Common myeloid progenitor, CD34-positive (primary cell): ENCODE measurements at regions not wholly inside any gene's neighbourhood (a gene's known extent, or its start where the extent isn't known, plus 50 kb on each side); places are given as distances from the start of the nearest gene placed in this dataset.
A peak's percentile ranks its signal among the peaks of the same experiment; 100 is the strongest.
"Not testable (repeated sequence)": the region's sequence is repeated elsewhere in the genome, so short reads cannot be mapped to it uniquely, and the experiment has no call there.

ENCODE experiments used
- CTCF ChIA-PET: fragments of 350-600 bp; sonication (Branson Sonifier 250); formaldehyde crosslinking; loops from one replicate; lab custom pipeline; 2021; ENCODE audit warnings: antibody characterized with exemption; lab: Charles Lee
- POLR2A ChIA-PET: fragments of 350-600 bp; sonication (Branson Sonifier 250); formaldehyde crosslinking; loops from one replicate; lab custom pipeline; 2021; ENCODE audit warnings: antibody characterized with exemption; lab: Charles Lee
- DNase-seq, 3 donors: peaks; one replicate each; pipeline versions ENCODE4 v3.0.0 to v3.0.0-alpha.2; 2013
- H3K27ac ChIP-seq, 2 experiments: 1 replicate in 1 of 2; 2 replicates in 1 of 2; pipeline ENCODE4 v1.7.0; 2013; ENCODE audit warnings: inconsistent platforms in 2 of 2, low read length in 2 of 2, mild to moderate bottlenecking in 2 of 2, low read depth in 1 of 2, moderate library complexity in 1 of 2; ENCODE audit not compliant: severe bottlenecking in 2 of 2, insufficient read depth in 1 of 2, poor library complexity in 1 of 2
- H3K27me3 ChIP-seq, 5 experiments: replicated peaks in 2 of 5; 1 replicate in 3 of 5; 2 replicates in 2 of 5; pipeline versions ENCODE4 v1.6.1 to v1.7.0; 2013; ENCODE audit warnings: low read length in 4 of 5, mild to moderate bottlenecking in 2 of 5, moderate library complexity in 2 of 5, inconsistent platforms in 1 of 5; ENCODE audit not compliant: insufficient read depth in 5 of 5, control insufficient read depth in 4 of 5
- H3K36me3 ChIP-seq, 4 experiments: 1 replicate in 2 of 4; 2 replicates in 2 of 4; pipeline versions ENCODE4 v1.6.1 to v1.7.0; 2013; ENCODE audit warnings: low read length in 3 of 4, control low read depth in 1 of 4, mild to moderate bottlenecking in 1 of 4; ENCODE audit not compliant: control insufficient read depth in 4 of 4, insufficient read depth in 4 of 4
- H3K4me1 ChIP-seq, 4 experiments: 1 replicate in 3 of 4; 2 replicates in 1 of 4; pipeline versions ENCODE4 v1.6.1 to v1.7.1; 2013; ENCODE audit warnings: low read length in 3 of 4, mild to moderate bottlenecking in 3 of 4, control low read depth in 1 of 4, inconsistent platforms in 1 of 4, moderate library complexity in 1 of 4; ENCODE audit not compliant: control insufficient read depth in 4 of 4, insufficient read depth in 4 of 4; ENCODE audit errors: control extremely low read depth in 1 of 4
- H3K4me3 ChIP-seq, 7 experiments: 1 replicate in 4 of 7; 2 replicates in 3 of 7; pipeline versions ENCODE4 v1.5.1 to v1.7.0; 2013; ENCODE audit warnings: mild to moderate bottlenecking in 7 of 7, low read length in 6 of 7, moderate library complexity in 6 of 7, inconsistent platforms in 2 of 7, low read depth in 2 of 7, control low read depth in 1 of 7; ENCODE audit not compliant: insufficient read depth in 4 of 7, control insufficient read depth in 1 of 7; ENCODE audit errors: extremely low read depth in 1 of 7
- H3K9me3 ChIP-seq, 5 experiments: 1 replicate in 4 of 5; 2 replicates in 1 of 5; pipeline versions ENCODE4 v1.6.1 to v1.7.1; 2013; ENCODE audit warnings: low read length in 4 of 5, mild to moderate bottlenecking in 2 of 5, inconsistent platforms in 1 of 5, low read depth in 1 of 5, moderate library complexity in 1 of 5; ENCODE audit not compliant: control insufficient read depth in 4 of 5, insufficient read depth in 2 of 5; ENCODE audit errors: control extremely low read depth in 1 of 5
- WGBS: methylation state at CpG from one replicate; pipeline ENCODE4 v1.1.5; 2013; ENCODE audit not compliant: insufficient coverage; 5-methylcytosine and 5-hydroxymethylcytosine counted together

DNA sequence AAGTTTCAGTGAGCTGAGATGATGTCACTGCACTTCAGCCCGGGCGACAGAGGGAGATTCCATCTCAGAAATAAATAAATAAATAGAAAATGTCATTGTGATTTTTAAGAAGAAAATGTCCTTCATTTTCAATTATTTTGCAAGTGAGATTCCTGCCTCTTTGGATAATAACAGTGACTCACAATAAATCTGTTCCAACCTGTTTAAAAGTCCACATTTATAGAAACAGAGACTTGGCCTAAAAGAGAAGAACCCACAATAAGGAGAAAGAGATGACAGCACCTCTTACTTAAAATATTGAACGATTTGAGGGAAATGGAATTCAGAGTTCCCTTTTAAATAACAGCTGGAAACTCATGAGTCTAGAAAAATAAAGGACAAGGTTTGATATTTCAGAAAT is 373.4 kb upstream of the NOX3 start:
- Histone ChIP-seq H3K27me3 (no peaks in the 10 kb centered on the region), H3K9me3 (peaks cover 0 to 9% (median 0%) of the 10 kb centered on the region in 5 experiments), H3K27ac (no peak overlapping the region), H3K4me3 (no peak overlapping the region), H3K36me3 (peaks cover 0 to 17% (median 7%) of the 10 kb centered on the region in 4 experiments), H3K4me1 (peaks cover 0 to 29% (median 8%) of the 10 kb centered on the region in 4 experiments)
- ChIA-PET CTCF (interaction anchor here (0.9 kb wide), 1 partner anchor 9 kb away, joined by 3 read pairs; no protein-coding TSS in a partner anchor), POLR2A (no interaction called here)
- WGBS = no CpG with 5 or more reads among the region's 3 CpGs
- no peak for DNase-seq

DNA sequence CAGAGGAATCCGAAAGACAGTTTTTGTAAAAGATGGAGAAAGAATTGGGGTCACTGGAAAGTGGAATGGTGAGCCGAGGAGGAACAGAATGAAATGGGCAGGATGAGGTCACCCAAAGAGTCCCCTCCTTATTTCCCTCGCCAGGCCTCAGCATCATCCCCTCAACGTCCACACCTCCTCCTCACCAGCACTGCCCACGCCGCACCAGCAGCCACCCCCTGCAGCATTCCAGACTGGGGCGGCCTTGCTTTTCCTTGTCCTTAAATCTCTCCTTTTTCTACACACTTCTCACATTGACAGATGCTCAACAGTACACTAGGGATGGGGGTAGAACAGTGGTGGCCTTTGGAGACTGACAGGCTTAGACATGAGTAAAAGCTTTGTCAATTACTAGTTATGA is 363.1 kb upstream of the NOX3 start:
- 100% methylated on average over 2 of the region's 7 CpGs for WGBS
- H3K27ac ChIP-seq = no peak overlapping the region
- H3K4me3 ChIP-seq = no peak overlapping the region
- H3K9me3 ChIP-seq = no peaks in the 10 kb centered on the region
- H3K27me3 ChIP-seq = no peaks in the 10 kb centered on the region
- POLR2A ChIA-PET = no interaction called here
- DNase-seq = no peak
- CTCF ChIA-PET = no interaction called here
- no peaks in the 10 kb centered on the region for H3K4me1 ChIP-seq
- no peaks in the 10 kb centered on the region for H3K36me3 ChIP-seq

DNA sequence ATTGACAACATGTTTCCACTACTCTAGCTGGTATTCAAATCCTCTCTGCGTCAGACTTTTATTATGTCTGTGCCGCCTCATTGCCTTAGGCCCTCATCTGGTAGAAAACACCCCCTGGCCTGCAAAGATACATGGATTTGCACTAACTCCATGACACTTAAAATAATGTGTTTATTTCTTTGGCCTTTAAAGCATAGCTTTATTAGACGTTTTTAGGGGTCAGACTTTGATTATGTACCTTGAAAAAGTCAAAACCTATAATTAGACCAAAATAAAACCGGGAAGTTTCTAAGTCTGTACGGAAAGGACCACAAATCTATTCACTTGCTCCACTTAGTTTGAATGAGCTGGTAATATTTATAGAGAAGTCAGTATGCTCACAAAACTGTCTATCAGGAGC is 357.9 kb upstream of the NOX3 start:
- H3K27ac ChIP-seq = no peak overlapping the region
- H3K27me3 ChIP-seq = no peaks in the 10 kb centered on the region
- DNase-seq = no peak
- CTCF ChIA-PET = interaction anchor here (1.3 kb wide), 1 partner anchor 9 kb away, joined by 3 read pairs; no protein-coding TSS in a partner anchor
- H3K4me1 ChIP-seq = no peaks in the 10 kb centered on the region
- H3K4me3 ChIP-seq = no peak overlapping the region
- POLR2A ChIA-PET = no interaction called here
- no peaks in the 10 kb centered on the region for H3K9me3 ChIP-seq
- WGBS = 100% methylated on average over 1 of the region's 5 CpGs
- no peaks in the 10 kb centered on the region for H3K36me3 ChIP-seq

DNA sequence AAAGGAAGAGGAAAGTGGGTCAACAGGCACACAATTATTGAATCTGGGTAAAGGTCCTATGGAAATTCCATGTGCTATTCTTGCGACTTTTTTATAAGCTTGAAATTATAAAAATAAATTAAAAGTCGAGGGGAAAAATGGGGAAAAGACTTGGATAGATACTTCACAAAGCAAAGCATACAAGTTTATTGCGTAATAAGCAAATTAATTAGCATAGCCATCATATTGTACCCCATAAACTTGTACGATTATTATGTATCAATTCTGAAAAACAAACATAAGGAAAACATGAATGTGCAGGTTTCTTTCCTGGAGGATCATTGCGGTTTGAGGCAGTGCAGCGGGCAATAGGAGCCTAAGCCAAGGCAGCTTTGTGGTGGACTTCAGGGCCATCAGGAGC is 351.6 kb upstream of the NOX3 start:
- Histone ChIP-seq H3K27me3 (no peaks in the 10 kb centered on the region), H3K4me3 (no peak overlapping the region), H3K9me3 (peaks cover 0 to 3% (median 0%) of the 10 kb centered on the region in 5 experiments), H3K4me1 (no peaks in the 10 kb centered on the region), H3K36me3 (no peaks in the 10 kb centered on the region), H3K27ac (no peak overlapping the region)
- no peak for DNase-seq
- ChIA-PET POLR2A (no interaction called here), CTCF (no interaction called here)
- 98% methylated on average over 4 of the region's 6 CpGs for WGBS

DNA sequence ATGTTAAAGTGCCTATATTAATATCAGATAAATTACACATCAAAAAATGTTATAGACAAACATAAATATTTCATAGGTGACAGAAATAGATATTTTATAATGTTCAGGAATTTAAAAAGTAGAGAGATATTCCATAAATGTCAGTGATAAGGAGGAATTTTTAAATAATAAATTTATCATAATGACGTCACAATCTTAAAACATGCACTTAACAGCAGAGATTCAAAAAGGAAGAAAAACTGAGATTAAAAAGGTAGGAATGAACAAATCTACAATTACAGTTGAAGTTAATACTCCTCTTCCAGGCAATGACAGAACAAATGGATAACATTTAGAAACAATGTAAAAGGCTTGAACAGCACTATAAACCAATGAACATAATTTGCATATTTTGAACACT is 345.4 kb upstream of the NOX3 start:
- Histone ChIP-seq H3K27ac (no peak overlapping the region), H3K9me3 (peaks cover 0 to 19% (median 5%) of the 10 kb centered on the region in 5 experiments), H3K36me3 (no peaks in the 10 kb centered on the region), H3K4me1 (no peaks in the 10 kb centered on the region), H3K27me3 (no peaks in the 10 kb centered on the region), H3K4me3 (no peak overlapping the region)
- no CpG with 5 or more reads among the region's 1 CpG for WGBS
- DNase-seq = no peak
- POLR2A ChIA-PET = no interaction called here
- CTCF ChIA-PET = no interaction called here

DNA sequence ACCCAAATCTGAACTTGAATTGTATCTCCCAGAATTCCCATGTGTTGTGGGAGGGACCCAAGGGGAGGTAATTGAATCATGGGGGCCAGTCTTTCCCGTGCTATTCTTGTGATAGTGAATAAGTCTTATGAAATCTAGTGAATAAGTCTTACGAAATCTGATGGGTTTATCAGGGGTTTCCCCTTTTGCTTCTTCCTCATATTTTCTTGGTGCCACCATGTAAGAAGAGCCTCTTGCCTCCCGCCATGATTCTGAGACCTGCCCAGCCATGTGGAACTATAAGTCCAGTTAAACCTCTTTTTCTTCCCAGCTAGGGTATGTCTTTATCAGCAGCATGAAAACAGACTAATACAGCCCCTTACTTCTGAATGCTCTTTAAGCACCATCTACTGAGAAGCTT is 343.2 kb upstream of the NOX3 start:
- H3K27me3 ChIP-seq, H3K27ac ChIP-seq, H3K4me1 ChIP-seq, H3K4me3 ChIP-seq, CTCF ChIA-PET, H3K36me3 ChIP-seq, POLR2A ChIA-PET: not testable (repeated sequence)
- WGBS = 93% methylated on average over 3 of the region's 3 CpGs
- peaks cover 0 to 19% (median 5%) of the 10 kb centered on the region in 5 experiments for H3K9me3 ChIP-seq
- peak in 2 of 3 donors; percentile 29 to 36 for DNase-seq

DNA sequence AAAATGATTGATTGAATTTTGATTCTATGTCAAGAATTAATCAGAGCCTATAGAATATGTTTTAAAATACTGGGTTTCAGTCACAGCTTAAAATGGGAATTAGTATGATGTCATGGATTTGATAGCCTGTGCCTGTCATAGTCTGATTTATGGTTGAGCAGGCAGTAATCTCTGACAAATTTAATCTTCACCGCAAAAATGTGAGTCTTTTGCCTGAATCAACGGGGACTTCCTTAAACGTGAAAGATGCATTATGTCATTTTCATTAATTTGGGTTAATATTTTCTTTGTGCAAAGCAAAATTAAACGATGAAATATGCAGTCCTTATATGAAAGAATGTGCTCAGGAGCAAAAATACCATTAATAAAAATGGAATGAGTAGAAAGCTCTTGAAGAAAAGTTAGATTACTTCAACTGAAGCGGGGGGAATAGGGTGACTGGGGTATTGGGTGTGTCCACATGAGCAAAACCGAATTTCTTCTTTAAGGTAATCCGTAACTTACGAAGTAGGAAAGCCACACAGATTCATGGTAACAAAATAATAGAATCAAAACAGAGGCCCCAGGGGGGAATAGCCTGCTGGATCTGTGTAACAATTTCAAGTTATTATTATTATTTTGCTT is 339.6 kb upstream of the NOX3 start:
- no peak overlapping the region for H3K27ac ChIP-seq
- peak in 1 of 3 donors; percentile 10 for DNase-seq
- H3K9me3 ChIP-seq = peaks cover 0 to 5% (median 3%) of the 10 kb centered on the region in 5 experiments
- POLR2A ChIA-PET = no interaction called here
- CTCF ChIA-PET = no interaction called here
- WGBS = 100% methylated on average over 2 of the region's 8 CpGs
- no peaks in the 10 kb centered on the region for H3K4me1 ChIP-seq
- no peaks in the 10 kb centered on the region for H3K27me3 ChIP-seq
- H3K36me3 ChIP-seq = no peaks in the 10 kb centered on the region
- H3K4me3 ChIP-seq = no peak overlapping the region
